ENCODE measurements at regions not wholly inside any gene's neighbourhood (a gene's known extent, or its start where the extent isn't known, plus 50 kb on each side); places are given as distances from the start of the nearest gene placed in this dataset.
A peak's percentile ranks its signal among the peaks of the same experiment; 100 is the strongest.

DNA sequence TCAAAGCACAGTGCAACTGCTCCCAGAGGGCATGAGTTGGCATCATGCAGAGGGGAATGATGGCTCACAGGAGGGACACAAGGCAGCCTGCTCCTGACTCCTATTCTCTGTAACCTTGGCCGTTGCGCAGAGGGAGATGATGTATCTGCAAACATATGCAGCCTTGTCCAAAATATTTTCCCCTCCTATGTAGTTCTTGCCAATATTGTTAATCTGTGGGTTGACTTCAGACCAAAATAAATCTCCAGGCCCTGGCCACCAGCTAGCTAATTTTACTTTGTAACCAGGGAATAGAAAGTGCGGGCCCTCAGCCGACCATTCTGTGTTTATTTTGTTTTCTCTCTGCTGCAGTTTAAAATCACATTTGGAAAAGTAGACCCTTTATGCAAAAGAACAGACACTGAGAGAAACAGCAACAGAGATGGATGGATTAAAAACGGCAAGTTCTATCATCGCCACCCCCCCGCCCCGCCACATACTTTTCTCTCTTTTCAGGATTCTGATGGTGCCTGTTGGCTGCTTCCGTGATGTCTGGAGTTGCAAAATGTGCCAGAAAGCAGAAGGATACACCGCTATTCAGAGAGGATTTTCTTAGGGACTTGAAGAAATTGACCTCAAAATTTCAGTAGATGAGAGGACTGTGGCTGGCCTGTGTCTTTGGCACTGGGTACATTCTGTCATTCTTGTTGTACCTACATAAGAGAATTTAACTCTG is 185.3 kb upstream of the BCOR start:
- Mint-ChIP-seq H3K27ac (peak overlapping the region in 1 of 2 donors; percentile 34), H3K4me3 (no peak overlapping the region)
- no peak for ATAC-seq

DNA sequence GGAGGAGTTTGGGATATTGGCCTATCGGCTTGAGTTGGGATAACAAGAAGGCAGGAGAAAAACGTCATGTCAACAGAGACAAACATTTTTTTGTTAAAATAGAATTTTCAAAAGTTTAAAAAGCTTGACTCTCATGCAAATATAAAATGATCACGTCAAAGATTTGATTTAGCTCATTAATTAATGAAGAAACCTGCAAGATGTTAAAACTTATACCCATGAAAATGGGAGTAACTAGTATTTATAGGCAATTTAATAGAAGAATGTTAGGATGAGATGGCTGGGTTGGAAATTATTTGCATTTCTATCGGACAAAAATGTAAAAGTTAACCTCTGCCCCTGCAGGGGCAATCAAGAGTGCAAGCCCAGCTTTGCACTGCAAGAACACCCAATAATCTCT is 184.6 kb upstream of the BCOR start:
- Mint-ChIP-seq H3K27ac (no peak overlapping the region), H3K4me3 (no peak overlapping the region), H3K27me3 (no peaks in the 10 kb centered on the region), H3K4me1 (peaks cover 30% of the 10 kb centered on the region), H3K9me3 (peaks cover 4 to 9% of the 10 kb centered on the region in 2 donors)
- ATAC-seq (no peak), DNase-seq (no peak)

More for the DNA sequence above, 185.3 kb upstream of the BCOR start:
- DNase-seq: no peak
- peaks cover 4 to 9% of the 10 kb centered on the region in 2 donors for H3K9me3 Mint-ChIP-seq
- no peaks in the 10 kb centered on the region for H3K27me3 Mint-ChIP-seq
- peaks cover 27% of the 10 kb centered on the region for H3K4me1 Mint-ChIP-seq

DNA sequence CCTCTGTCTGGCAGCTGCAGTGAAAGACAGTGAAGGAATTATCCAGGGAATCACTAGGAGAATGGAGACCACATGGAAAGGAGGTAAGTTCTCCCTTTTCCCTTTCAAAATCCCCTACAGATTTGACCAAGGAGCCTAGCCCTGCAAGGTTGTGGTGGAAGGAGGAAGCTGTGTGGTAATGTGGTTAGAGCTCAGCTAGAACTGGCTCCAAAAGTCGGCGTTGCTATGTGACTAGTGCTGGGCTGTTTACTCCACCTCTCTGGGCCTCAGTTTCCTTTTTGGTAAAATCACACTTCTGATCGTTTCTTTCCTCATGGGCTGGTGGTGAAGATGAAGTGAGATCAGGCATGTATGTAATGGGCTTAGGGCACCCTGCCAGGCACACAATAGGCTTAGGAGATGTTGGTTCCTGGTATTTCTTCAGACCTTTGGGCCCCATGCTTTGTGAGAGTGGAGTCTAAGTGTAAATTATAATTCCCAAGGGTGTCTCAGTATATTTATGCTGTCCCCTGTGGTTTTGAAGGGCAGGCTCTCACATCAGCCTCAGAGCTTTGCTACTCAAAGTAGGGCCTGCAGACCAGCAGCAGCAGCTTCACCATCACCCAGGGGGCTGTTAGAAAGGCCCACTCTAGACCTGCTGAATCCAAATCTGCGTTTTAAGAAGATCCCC is 183.7 kb upstream of the BCOR start:
- Mint-ChIP-seq H3K4me1 (peaks cover 30% of the 10 kb centered on the region), H3K27ac (peak overlapping the region in 1 of 2 donors; percentile 52), H3K4me3 (peak overlapping the region; percentile 10 to 28), H3K9me3 (peaks cover 4 to 9% of the 10 kb centered on the region in 2 donors), H3K27me3 (no peaks in the 10 kb centered on the region)
- peak in 1 of 2 donors; percentile 24 for DNase-seq
- ATAC-seq: peak; percentile 84

DNA sequence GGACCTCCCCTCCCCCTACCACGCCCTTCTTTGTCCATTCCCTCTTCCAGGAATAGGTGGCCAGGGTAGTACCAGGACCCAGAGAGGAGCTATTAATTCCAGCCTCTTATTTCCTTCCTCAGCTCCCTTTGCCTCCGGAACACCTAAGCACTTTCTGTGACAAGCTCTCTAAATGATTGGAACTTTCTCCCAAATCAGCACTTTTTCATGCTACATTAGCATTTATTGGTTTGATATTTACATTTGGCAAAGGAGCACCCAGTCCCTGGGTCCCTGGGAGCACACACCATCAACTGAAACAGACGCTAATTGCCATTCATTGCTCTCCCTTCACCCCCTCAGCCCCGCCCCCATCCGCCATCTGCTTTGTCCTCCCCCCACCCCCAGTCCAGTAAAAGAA is 182.0 kb upstream of the BCOR start:
- peaks cover under 1% of the 10 kb centered on the region in 2 donors for H3K9me3 Mint-ChIP-seq
- no peak for DNase-seq
- H3K27ac Mint-ChIP-seq: no peak overlapping the region
- H3K4me1 Mint-ChIP-seq: peaks cover 30% of the 10 kb centered on the region
- no peaks in the 10 kb centered on the region for H3K27me3 Mint-ChIP-seq
- no peak for ATAC-seq
- H3K4me3 Mint-ChIP-seq: no peak overlapping the region

DNA sequence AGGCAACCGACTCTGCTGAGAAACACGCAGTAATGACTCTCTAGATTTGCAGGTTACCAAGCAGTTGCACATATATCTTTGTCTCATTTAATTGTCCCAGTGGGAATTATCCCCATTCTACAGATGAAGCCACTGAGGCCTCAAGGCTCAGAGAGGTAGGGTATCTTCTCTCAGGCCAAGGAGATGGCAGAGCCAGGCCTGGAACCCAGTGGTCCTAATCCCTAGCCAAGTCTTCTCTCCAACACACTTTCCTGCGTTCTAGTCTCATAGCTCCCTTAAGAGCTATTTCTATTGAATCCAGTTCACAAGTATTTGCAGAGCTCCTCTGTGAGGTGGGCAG is 181.3 kb upstream of the BCOR start:
- Mint-ChIP-seq H3K4me3 (no peak overlapping the region), H3K9me3 (no peaks in the 10 kb centered on the region), H3K27ac (peak overlapping the region in 1 of 2 donors; percentile 86), H3K27me3 (no peaks in the 10 kb centered on the region), H3K4me1 (peaks cover 30% of the 10 kb centered on the region)
- ATAC-seq: no peak
- no peak for DNase-seq

DNA sequence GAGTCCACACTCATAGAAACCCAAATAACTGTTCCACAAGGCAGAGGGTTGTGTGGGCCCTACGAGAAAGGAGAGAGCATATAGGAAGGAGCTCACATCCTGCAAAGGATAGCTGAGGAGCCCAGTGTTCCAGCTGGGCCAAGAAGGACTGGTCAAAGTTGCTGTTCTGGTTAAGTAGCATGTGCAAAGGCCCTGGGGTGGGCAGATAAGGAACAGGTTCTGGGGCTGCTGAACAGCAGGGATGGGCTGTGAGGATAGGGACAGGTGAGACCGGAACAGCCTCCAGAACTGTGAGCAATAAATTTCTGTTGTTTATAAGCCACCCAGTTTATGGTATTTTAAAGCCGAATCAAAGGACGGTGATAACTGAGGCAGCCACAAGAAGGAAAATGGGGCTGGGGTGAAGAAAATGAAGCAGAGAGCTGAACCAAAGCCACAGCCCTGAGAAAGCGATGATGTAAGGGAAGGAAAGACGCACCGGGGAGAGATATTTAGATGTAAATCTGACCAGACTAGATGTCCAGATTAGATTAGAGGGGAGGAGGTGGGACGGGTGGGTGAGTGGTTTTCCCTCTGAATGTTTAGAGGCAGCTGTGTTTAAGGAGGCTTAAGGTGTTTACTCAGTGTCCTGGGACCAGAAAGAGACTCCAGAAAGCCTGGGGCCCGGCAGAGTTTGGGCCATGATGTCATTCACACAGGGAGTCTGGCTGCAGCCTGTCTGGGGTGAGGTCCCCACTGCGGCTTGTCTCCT is 180.8 kb upstream of the BCOR start:
- peak overlapping the region; percentile 87 to 95 for H3K27ac Mint-ChIP-seq
- no peaks in the 10 kb centered on the region for H3K27me3 Mint-ChIP-seq
- H3K9me3 Mint-ChIP-seq: no peaks in the 10 kb centered on the region
- DNase-seq (peak; percentile 10 to 51), ATAC-seq (peak; percentile 74)
- peaks cover 30% of the 10 kb centered on the region for H3K4me1 Mint-ChIP-seq
- peak overlapping the region; percentile 25 to 37 for H3K4me3 Mint-ChIP-seq

DNA sequence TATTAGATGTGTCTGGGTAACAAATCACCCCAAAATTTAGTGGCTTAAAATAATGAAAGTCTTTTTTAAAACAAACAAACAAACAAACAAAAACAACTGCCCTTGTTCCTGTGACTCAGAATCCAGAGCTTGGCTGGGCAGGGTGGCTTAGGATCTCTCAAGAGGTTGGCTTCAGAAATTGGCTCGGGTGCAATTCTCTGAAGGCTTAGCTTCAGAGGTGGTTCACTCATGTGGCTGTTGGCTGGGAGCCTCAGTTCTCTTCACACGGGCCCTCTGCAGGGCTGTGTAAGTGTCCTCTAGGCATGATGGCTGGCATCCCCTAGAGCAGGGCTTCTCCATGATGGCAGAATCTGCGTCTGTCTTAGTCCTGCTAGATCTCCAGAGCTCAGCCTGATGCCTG is 179.9 kb upstream of the BCOR start:
- peaks cover 37% of the 10 kb centered on the region for H3K4me1 Mint-ChIP-seq
- H3K27ac Mint-ChIP-seq: no peak overlapping the region

DNA sequence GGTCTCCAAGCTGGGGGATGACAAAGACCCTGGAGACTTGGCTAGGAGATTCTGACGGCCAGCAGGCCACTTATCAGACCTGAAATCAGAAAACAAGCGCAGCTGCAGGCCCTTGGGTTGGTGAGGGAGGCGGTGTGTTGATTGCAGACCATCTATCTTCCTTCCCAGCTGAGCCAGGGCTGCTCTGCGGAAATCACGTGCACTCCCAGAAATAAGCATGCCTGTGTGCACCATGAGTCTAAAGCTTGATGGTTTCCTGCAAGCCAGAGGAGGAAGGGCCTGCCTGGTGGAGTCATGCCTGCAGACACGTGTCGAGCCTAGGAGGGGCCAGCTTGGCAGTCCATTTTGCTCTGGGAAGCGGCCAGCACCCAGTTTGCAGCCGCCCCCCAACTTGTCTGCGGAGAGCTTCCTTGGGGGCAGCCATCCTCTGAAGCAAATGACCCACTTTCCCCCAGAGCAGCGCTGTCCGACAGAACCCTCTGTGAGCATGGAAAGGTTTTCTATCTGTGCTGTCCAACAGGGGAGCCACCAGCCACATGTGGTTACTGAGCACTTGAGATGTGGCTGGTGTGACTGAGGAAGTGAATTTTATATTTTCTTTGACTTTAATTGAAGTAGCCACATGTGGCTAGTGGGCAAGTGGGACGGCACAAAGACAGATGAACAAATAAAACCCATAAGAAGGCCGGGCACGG is 175.7 kb upstream of the BCOR start:
- no peak overlapping the region for H3K4me3 Mint-ChIP-seq
- H3K9me3 Mint-ChIP-seq: no peaks in the 10 kb centered on the region
- DNase-seq: no peak
- no peaks in the 10 kb centered on the region for H3K27me3 Mint-ChIP-seq
- H3K27ac Mint-ChIP-seq: no peak overlapping the region
- H3K4me1 Mint-ChIP-seq: peaks cover 18% of the 10 kb centered on the region
- no peak for ATAC-seq

More for the DNA sequence above, 179.9 kb upstream of the BCOR start:
- no peak for ATAC-seq
- no peaks in the 10 kb centered on the region for H3K27me3 Mint-ChIP-seq
- H3K9me3 Mint-ChIP-seq: no peaks in the 10 kb centered on the region
- H3K4me3 Mint-ChIP-seq: no peak overlapping the region
- DNase-seq: no peak

DNA sequence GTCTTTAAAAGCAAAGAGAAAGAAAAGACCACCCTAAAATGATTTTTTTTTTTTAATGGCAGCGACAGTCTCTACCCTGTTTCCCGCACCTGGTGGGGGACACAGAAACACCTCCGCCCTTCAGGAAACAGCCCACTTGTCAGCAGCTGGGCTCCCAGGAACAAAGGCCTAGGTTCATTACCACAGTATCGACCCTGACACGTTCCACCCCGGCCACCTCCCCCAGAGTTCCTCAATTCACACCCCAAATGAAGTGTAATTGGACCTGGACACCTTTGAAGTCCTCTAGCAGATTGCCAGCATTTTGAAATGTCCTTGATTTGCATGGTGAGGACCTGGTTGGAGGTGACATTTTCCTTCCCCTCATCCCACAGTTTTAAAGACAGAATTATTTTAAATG is 175.0 kb upstream of the BCOR start:
- ATAC-seq (no peak), DNase-seq (no peak)
- H3K27me3 Mint-ChIP-seq: no peaks in the 10 kb centered on the region
- peaks cover 10% of the 10 kb centered on the region for H3K4me1 Mint-ChIP-seq
- no peak overlapping the region for H3K27ac Mint-ChIP-seq
- no peak overlapping the region for H3K4me3 Mint-ChIP-seq
- H3K9me3 Mint-ChIP-seq: no peaks in the 10 kb centered on the region

DNA sequence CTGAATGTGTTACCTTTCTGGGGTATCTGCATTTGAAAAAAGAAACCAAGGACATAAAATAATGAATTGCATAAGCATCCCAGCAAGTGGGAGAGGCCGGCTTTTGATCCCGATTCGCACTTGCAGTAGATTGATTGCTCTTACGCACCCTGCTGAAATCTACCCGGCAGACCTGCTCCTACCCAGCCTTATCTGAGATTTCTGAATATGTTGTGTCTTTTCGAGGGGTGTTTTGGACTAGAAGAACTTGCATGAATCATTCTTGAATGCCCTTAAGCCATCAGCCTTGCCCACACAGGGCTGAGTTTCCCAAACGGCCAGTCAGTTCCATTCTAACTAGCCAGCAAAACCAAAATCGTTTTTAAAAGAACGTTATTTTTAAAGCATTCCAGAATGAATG is 174.4 kb upstream of the BCOR start:
- Mint-ChIP-seq H3K4me3 (no peak overlapping the region), H3K9me3 (no peaks in the 10 kb centered on the region), H3K4me1 (peaks cover 14% of the 10 kb centered on the region), H3K27ac (no peak overlapping the region), H3K27me3 (no peaks in the 10 kb centered on the region)
- DNase-seq (no peak), ATAC-seq (no peak)

DNA sequence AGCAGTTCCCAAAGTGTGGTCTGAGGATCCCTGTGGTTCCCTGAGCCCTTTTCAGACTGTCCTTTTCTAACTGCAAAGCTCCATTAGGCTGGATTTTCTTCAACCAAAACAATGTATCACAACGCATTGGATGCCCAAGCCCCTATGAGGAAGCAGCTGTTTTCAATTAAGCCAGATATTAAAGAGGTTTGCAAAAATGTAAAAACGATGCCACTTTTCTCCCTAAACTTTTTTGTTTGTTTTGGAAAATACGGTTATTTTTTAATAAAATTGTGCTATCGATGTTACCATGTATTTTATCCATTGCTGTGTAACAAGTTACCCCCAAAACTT is 170.4 kb upstream of the BCOR start:
- peaks cover 22% of the 10 kb centered on the region for H3K4me1 Mint-ChIP-seq
- ATAC-seq (no peak), DNase-seq (no peak)
- H3K4me3 Mint-ChIP-seq: no peak overlapping the region
- no peaks in the 10 kb centered on the region for H3K27me3 Mint-ChIP-seq
- H3K9me3 Mint-ChIP-seq: no peaks in the 10 kb centered on the region
- no peak overlapping the region for H3K27ac Mint-ChIP-seq

DNA sequence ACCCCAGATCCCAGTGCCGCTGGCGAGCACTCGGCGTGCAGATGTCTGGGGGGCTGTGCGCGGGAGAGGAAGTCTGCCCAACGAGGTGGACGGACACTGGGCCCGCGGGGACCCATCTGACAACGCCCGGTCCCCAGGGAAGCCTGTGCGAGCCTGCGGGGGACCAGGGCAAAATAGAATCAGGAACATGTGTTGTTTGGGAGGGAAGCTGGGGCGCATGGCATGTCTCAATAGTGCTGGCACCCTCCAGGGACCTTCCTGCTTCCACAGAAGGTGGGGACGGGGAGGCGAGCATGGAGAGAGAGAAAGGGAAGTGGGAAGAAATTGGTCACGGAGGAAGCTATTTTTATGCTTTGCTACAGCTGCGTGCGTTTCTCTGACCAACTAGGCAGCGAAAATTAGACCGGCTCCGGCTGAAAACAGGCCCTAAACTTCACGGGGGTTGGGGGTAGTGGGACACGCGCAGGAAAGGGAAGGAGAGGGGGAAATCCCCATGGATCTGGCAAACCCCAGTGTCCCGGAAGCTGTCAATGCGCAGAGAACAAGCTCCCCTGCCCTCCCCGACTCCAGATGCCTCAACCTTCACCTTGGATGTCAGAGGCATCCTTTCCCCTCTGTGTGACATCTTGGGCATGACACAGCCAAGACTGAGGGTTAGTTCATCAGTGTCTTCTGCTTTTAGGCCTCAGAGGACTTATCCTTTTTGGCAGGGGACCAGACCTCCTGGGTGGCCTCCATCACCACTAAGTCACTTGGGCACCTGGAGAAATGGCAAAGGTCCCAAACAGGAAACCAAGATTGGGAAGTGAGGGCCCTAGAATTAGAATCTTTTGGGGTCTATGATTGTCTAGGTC is 169.8 kb upstream of the BCOR start:
- H3K4me1 Mint-ChIP-seq: peaks cover 16% of the 10 kb centered on the region
- DNase-seq (no peak), ATAC-seq (peak; percentile 54)
- no peaks in the 10 kb centered on the region for H3K27me3 Mint-ChIP-seq
- H3K4me3 Mint-ChIP-seq: peak overlapping the region; percentile 69 to 79
- no peaks in the 10 kb centered on the region for H3K9me3 Mint-ChIP-seq
- no peak overlapping the region for H3K27ac Mint-ChIP-seq

DNA sequence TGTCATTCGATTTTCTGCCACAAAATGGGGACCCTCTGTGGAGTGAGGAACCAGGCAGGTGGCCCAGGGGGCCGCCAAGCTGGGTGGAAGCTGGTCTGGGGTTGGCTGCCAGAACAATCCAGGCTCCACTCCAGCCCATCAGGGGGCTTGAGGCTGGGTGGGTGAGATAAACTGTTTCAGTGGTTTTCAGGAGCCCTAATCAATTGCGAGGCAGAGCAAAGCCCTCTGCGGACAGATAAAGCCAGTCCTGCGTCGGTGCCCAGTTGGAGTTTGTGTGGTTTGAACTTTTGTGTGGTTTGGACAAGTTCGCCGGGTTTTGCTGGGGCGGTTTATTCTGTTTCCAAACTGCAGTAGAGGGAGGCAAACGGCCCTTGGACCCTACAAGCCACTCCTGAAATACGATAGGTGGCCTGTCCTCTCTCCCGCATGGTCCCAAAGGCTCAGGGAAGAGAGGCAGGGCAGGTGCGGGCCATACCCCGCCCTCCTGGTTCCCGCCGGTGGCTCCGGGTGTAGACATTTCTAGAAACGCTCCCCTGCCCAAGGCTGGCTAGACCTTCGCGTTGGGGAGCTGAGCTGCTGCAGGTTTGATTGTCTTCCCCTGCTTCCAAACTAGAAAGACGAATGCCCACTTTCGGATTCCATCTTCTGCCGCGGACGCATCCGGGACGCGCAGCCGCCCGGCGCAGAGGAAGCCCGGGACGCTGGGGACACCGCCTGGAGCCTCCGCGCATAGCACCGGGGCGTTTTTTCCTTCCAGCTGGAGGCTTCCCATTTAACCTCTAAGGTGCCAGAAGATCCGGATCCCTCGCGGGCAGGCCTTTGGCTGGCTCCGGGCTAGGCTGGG is 169.0 kb upstream of the BCOR start:
- Mint-ChIP-seq H3K27ac (peak overlapping the region in 1 of 2 donors; percentile 52), H3K4me3 (peak overlapping the region; percentile 69 to 79), H3K27me3 (no peaks in the 10 kb centered on the region), H3K9me3 (no peaks in the 10 kb centered on the region), H3K4me1 (peaks cover 14% of the 10 kb centered on the region)
- ATAC-seq (peak; percentile 83), DNase-seq (peak; percentile 34 to 47)

DNA sequence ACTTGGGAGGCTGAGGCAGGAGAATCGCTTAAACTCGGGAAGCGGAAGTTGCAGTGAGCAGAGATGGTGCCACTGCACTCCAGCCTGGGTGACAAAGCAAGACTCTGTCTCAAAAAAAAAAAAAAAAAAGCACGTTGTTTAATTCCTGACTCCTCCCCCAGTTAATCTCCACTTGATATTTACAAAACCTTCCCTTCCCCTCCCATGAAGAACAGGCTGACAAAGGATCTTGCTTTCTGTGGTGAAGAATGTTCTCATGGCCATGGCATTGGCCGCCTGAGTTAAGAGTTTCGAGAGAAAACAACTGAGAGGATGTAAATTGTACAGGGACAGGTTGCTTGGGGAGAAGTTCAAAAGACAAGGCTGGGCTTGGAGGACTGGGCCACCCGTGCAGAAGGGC is 168.2 kb upstream of the BCOR start:
- no peak for ATAC-seq
- no peak for DNase-seq
- peak overlapping the region; percentile 69 to 79 for H3K4me3 Mint-ChIP-seq
- peaks cover 14% of the 10 kb centered on the region for H3K4me1 Mint-ChIP-seq
- no peak overlapping the region for H3K27ac Mint-ChIP-seq
- H3K9me3 Mint-ChIP-seq: no peaks in the 10 kb centered on the region
- H3K27me3 Mint-ChIP-seq: no peaks in the 10 kb centered on the region
